ENCODE measurements at regions not wholly inside any gene's neighbourhood (a gene's known extent, or its start where the extent isn't known, plus 50 kb on each side); places are given as distances from the start of the nearest gene placed in this dataset.
"Not testable (repeated sequence)": the region's sequence is repeated elsewhere in the genome, so short reads cannot be mapped to it uniquely, and the experiment has no call there.

DNA sequence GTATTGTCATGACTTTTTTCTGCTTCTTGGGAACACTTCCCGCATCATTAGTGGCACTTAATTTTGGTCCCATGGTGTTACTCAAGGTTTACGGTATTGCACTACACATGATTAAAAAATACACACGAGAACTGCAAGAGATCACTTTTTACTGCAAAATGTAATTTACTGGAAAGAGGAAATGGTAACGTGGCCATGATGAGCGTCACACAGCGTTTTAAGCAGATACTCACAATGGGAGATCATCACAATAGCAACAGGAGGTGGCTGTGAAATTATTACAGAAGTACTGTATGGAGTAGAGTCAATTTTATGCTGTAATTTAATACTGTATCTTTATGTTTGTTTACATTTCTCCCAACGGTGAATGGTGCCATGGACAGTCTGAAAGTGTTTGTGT, 1510.3 kb downstream of the AMY1C start:
- Histone ChIP-seq H3K4me3 (no peak overlapping the region), H3K27me3 (no peaks in the 10 kb centered on the region), H3K9me3 (no peaks in the 10 kb centered on the region), H3K36me3 (no peaks in the 10 kb centered on the region), H3K4me1 (no peaks in the 10 kb centered on the region), H3K27ac (no peak overlapping the region)
- in situ Hi-C loops (cut with MboI; ENCODE audit: low sequenced_read_pairs in 4 of 4) (no loop called here), intact Hi-C loops (cut with DNase I; ENCODE audit: low total_unique reads) (no loop called here)
- DNase-seq (no peak), ATAC-seq (no peak)
- TF ChIP-seq POLR2A (IDR thresholded peaks at IDR 0.05) = no peak
- TF ChIP-seq, protein P1, sequence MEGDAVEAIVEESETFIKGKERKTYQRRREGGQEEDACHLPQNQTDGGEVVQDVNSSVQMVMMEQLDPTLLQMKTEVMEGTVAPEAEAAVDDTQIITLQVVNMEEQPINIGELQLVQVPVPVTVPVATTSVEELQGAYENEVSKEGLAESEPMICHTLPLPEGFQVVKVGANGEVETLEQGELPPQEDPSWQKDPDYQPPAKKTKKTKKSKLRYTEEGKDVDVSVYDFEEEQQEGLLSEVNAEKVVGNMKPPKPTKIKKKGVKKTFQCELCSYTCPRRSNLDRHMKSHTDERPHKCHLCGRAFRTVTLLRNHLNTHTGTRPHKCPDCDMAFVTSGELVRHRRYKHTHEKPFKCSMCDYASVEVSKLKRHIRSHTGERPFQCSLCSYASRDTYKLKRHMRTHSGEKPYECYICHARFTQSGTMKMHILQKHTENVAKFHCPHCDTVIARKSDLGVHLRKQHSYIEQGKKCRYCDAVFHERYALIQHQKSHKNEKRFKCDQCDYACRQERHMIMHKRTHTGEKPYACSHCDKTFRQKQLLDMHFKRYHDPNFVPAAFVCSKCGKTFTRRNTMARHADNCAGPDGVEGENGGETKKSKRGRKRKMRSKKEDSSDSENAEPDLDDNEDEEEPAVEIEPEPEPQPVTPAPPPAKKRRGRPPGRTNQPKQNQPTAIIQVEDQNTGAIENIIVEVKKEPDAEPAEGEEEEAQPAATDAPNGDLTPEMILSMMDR (IDR thresholded peaks at IDR 0.05 in 4 of 5, conservative IDR thresholded peaks at IDR 0.05 in 1 of 5) = no peak

GRCh38 chr1:105270966-105271365, 1521.3 kb downstream of the AMY1C start:
- intact Hi-C loops (cut with DNase I; ENCODE audit: low total_unique reads) (no loop called here), in situ Hi-C loops (cut with MboI; ENCODE audit: low sequenced_read_pairs in 4 of 4) (no loop called here)
- Histone ChIP-seq H3K27ac (no peak overlapping the region), H3K9me3 (no peaks in the 10 kb centered on the region), H3K27me3 (no peaks in the 10 kb centered on the region), H3K4me3 (no peak overlapping the region), H3K36me3 (no peaks in the 10 kb centered on the region), H3K4me1 (no peaks in the 10 kb centered on the region)
- TF ChIP-seq, protein P1 (IDR thresholded peaks at IDR 0.05 in 4 of 5, conservative IDR thresholded peaks at IDR 0.05 in 1 of 5) = no peak
- TF ChIP-seq POLR2A (IDR thresholded peaks at IDR 0.05) = no peak
- ATAC-seq (no peak), DNase-seq (no peak)

DNA sequence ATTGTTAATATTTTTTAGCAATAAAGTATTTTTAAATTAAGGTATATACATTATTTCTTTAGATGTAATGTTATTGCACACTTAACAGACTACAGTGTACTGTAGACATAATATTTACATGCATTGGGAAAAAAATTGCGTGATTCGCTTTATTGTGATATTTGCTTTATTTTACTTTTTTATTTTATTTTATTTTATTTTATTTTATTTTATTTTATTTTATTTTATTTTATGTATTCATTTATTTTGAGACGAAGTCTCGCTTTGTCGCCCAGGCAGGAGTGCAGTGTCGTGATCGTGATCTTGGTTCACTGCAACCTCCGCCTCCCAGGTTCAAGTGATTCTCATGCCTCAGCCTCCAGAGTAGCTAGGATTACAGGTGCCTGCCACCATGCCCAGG, 1522.7 kb downstream of the AMY1C start:
- in situ Hi-C loops (cut with MboI; ENCODE audit: low sequenced_read_pairs in 4 of 4); ATAC-seq; H3K27me3 ChIP-seq; H3K4me3 ChIP-seq; H3K36me3 ChIP-seq; H3K9me3 ChIP-seq; intact Hi-C loops (cut with DNase I; ENCODE audit: low total_unique reads); DNase-seq; H3K4me1 ChIP-seq; H3K27ac ChIP-seq: not testable (repeated sequence)

- Histone ChIP-seq H3K36me3 (no peaks in the 10 kb centered on the region), H3K27me3 (no peaks in the 10 kb centered on the region), H3K27ac (no peak overlapping the region), H3K4me3 (no peak overlapping the region), H3K4me1 (no peaks in the 10 kb centered on the region), H3K9me3 (no peaks in the 10 kb centered on the region)
- DNase-seq (no peak), ATAC-seq (no peak)
- TF ChIP-seq POLR2A (IDR thresholded peaks at IDR 0.05) = no peak
- TF ChIP-seq, protein P1 (IDR thresholded peaks at IDR 0.05 in 4 of 5, conservative IDR thresholded peaks at IDR 0.05 in 1 of 5) = no peak
- in situ Hi-C loops (cut with MboI; ENCODE audit: low sequenced_read_pairs in 4 of 4) = no loop called here
- intact Hi-C loops (cut with DNase I; ENCODE audit: low total_unique reads) = no loop called here
Measured at GRCh38 chr1:105294838-105295237, 1545.1 kb downstream of the AMY1C start.

DNA sequence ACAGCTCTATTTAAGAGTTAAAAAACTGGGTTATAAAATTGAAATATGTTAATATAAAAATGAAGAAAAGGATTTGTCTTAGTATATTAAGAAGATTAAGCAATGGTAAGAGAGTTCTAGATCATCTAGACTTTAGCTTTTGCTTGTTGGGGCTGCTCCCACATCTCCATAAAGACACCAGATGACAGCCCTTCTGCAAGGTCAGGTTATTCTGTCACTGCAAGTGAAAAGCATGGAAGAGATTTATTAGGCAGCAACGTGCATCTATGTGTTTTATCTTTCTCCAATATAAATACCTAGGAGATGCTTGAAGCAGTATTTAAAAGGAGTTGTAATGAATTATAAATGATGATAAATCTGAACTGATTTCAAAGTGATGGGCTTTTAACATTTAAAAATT, 1560.4 kb downstream of the AMY1C start:
- Histone ChIP-seq H3K36me3 (no peaks in the 10 kb centered on the region), H3K27ac (no peak overlapping the region), H3K9me3 (no peaks in the 10 kb centered on the region), H3K27me3 (no peaks in the 10 kb centered on the region), H3K4me1 (no peaks in the 10 kb centered on the region), H3K4me3 (no peak overlapping the region)
- no peak for TF ChIP-seq POLR2A (IDR thresholded peaks at IDR 0.05)
- TF ChIP-seq, protein P1 (IDR thresholded peaks at IDR 0.05 in 4 of 5, conservative IDR thresholded peaks at IDR 0.05 in 1 of 5) = no peak
- intact Hi-C loops (cut with DNase I; ENCODE audit: low total_unique reads) (no loop called here), in situ Hi-C loops (cut with MboI; ENCODE audit: low sequenced_read_pairs in 4 of 4) (no loop called here)
- DNase-seq (no peak), ATAC-seq (no peak)
